SK-N-SH (cell line): ENCODE measurements at regions not wholly inside any gene's neighbourhood (a gene's known extent, or its start where the extent isn't known, plus 50 kb on each side); places are given as distances from the start of the nearest gene placed in this dataset.

Experiments
- CTCF ChIA-PET: fragments of 300-600, 350-600 bp; formaldehyde crosslinking; extraction: SDS; loops from one replicate; lab custom pipeline; 2021; lab: Yijun Ruan, JAX
- POLR2A ChIA-PET: fragments of 350-600 bp; sonication (Branson Sonifier 250); formaldehyde crosslinking; extraction: SDS; loops from one replicate; lab custom pipeline; 2020; ENCODE audit warnings: antibody characterized with exemption, inconsistent platforms; lab: Yijun Ruan, JAX
- DNase-seq: peaks from one replicate; pipeline ENCODE4 v3.0.0; 2012
- H2AFZ ChIP-seq: fragments of 200-600 bp; sonication (generic); 2 replicates; pipeline ENCODE4 v1.8.1; 2016; ENCODE audit warnings: antibody characterized with exemption, mild to moderate bottlenecking, low read depth
- H3F3A ChIP-seq: fragments of 200-600 bp; sonication (generic); replicated peaks from 2 replicates; pipeline ENCODE3; 2016; ENCODE audit warnings: antibody characterized with exemption, mild to moderate bottlenecking; ENCODE audit not compliant: insufficient read depth
- H3K27ac ChIP-seq, 2 experiments: fragments of 200-500 bp in 1 of 2; fragments of 200-600 bp in 1 of 2; sonication (Bioruptor generic) in 1 of 2; sonication (generic), shearing (Covaris generic) in 1 of 2; 2 replicates each; pipeline versions ENCODE4 v1.5.1 to v1.6.1; 2014 to 2016; ENCODE audit warnings: low read depth in 2 of 2, inconsistent platforms in 1 of 2, low read length in 1 of 2, mild to moderate bottlenecking in 1 of 2, mixed read lengths in 1 of 2
- H3K27me3 ChIP-seq: fragments of 200-600 bp; sonication (generic), shearing (Covaris generic); 2 replicates; pipeline ENCODE4 v1.6.1; 2016; ENCODE audit warnings: mixed run types; ENCODE audit not compliant: insufficient read depth
- H3K36me3 ChIP-seq, 2 experiments: fragments of 200-500 bp in 1 of 2; fragments of 200-600 bp in 1 of 2; sonication (Bioruptor generic) in 1 of 2; sonication (generic) in 1 of 2; replicated peaks in 1 of 2; 2 replicates each; pipeline versions ENCODE3 to v1.5.1; 2014 to 2016; ENCODE audit warnings: low read length in 1 of 2, mild to moderate bottlenecking in 1 of 2; ENCODE audit not compliant: insufficient read depth in 2 of 2, control insufficient read depth in 1 of 2
- H3K4me1 ChIP-seq, 2 experiments: fragments of 200-500 bp in 1 of 2; fragments of 200-600 bp in 1 of 2; sonication (Bioruptor generic) in 1 of 2; sonication (generic), shearing (Covaris generic) in 1 of 2; 2 replicates each; pipeline versions ENCODE4 v1.5.1 to v1.6.1; 2014 to 2016; ENCODE audit warnings: low read depth in 1 of 2, low read length in 1 of 2, mixed run types in 1 of 2; ENCODE audit not compliant: insufficient read depth in 2 of 2, control insufficient read depth in 1 of 2
- H3K4me2 ChIP-seq: fragments of 200-600 bp; sonication (generic), shearing (Covaris generic); 2 replicates; pipeline ENCODE4 v1.6.1; 2017; ENCODE audit warnings: mixed run types
- H3K4me3 ChIP-seq, 2 experiments: fragments of 200-500 bp in 1 of 2; fragments of 200-600 bp in 1 of 2; sonication (Bioruptor generic) in 1 of 2; sonication (generic), shearing (Covaris generic) in 1 of 2; 2 replicates each; pipeline versions ENCODE4 v1.5.1 to v1.8.1; 2014 to 2016; ENCODE audit warnings: low read depth in 2 of 2, inconsistent platforms in 1 of 2, low read length in 1 of 2, mild to moderate bottlenecking in 1 of 2, mixed read lengths in 1 of 2, moderate library complexity in 1 of 2
- H3K79me2 ChIP-seq: fragments of 200-600 bp; sonication (generic); 2 replicates; pipeline ENCODE4 v1.8.1; 2017; ENCODE audit warnings: mild to moderate bottlenecking; ENCODE audit not compliant: insufficient read depth
- H3K9ac ChIP-seq: fragments of 200-600 bp; sonication (generic); 2 replicates; pipeline ENCODE4 v1.6.1; 2017; ENCODE audit warnings: mixed run types
- H3K9me2 ChIP-seq: fragments of 200-600 bp; sonication (generic); 2 replicates; pipeline ENCODE4 v1.6.1; 2017; ENCODE audit warnings: mixed run types
- H3K9me3 ChIP-seq: fragments of 200-600 bp; sonication (generic); 2 replicates; pipeline ENCODE4 v1.6.1; 2017; ENCODE audit warnings: mixed run types, mild to moderate bottlenecking, moderate library complexity
- H4K20me1 ChIP-seq: fragments of 200-600 bp; sonication (generic); 2 replicates; pipeline ENCODE4 v1.6.1; 2017; ENCODE audit warnings: mild to moderate bottlenecking, mixed run types; ENCODE audit not compliant: insufficient read depth
- CHD2 ChIP-seq: fragments of 150-350 bp; IDR thresholded peaks from 2 replicates; pipeline ENCODE4 v1.6.1; 2018; ENCODE audit warnings: low read length; ENCODE audit not compliant: partially characterized antibody
- ELF1 ChIP-seq: IDR thresholded peaks from 2 replicates; pipeline ENCODE4 v1.4.0; 2012
- EP300 ChIP-seq, 2 experiments: IDR thresholded peaks; 2 replicates each; pipeline versions ENCODE4 v1.4.0 to v1.6.1; 2012; ENCODE audit warnings: borderline replicate concordance in 1 of 2, low read depth in 1 of 2, low read length in 1 of 2
- EZH2phosphoT487 ChIP-seq: fragments of 200-600 bp; sonication (generic); IDR thresholded peaks from 2 replicates; pipeline ENCODE4 v1.6.1; 2017; ENCODE audit warnings: low read depth, mixed run types, mild to moderate bottlenecking, antibody characterized with exemption, moderate library complexity, borderline replicate concordance
- GABPA ChIP-seq: IDR thresholded peaks from 2 replicates; pipeline ENCODE4 v1.4.0; 2012; ENCODE audit warnings: low read depth, mild to moderate bottlenecking
- GATA2 ChIP-seq: sonication (generic); formaldehyde crosslinking; IDR thresholded peaks from 2 replicates; pipeline ENCODE4 v1.5.0; 2020; ENCODE audit warnings: mild to moderate bottlenecking, missing genetic modification reagents
- IRF3 ChIP-seq: fragments of 150-350 bp; IDR thresholded peaks from 2 replicates; pipeline ENCODE4 v1.6.1; 2016; ENCODE audit warnings: mild to moderate bottlenecking, low read depth, low read length
- MXI1 ChIP-seq: IDR thresholded peaks from 2 replicates; pipeline ENCODE4 v1.6.1; 2012; ENCODE audit warnings: mild to moderate bottlenecking, low read depth, low read length, improper control_type of control experiment
- RAD21 ChIP-seq: IDR thresholded peaks from 2 replicates; pipeline ENCODE4 v1.6.1; 2012; ENCODE audit warnings: mild to moderate bottlenecking, low read length
- RCOR1 ChIP-seq: fragments of 150-350 bp; IDR thresholded peaks from 2 replicates; pipeline ENCODE4 v1.6.1; 2017; ENCODE audit warnings: antibody characterized with exemption, low read length
- REST ChIP-seq: IDR thresholded peaks from 2 replicates; pipeline ENCODE4 v1.6.1; 2012; ENCODE audit warnings: mild to moderate bottlenecking, low read depth, low read length, moderate library complexity
- SIN3A ChIP-seq: IDR thresholded peaks from 2 replicates; pipeline ENCODE4 v1.6.1; 2012; ENCODE audit warnings: low read depth, mild to moderate bottlenecking, low read length, moderate library complexity, borderline replicate concordance
- SMC3 ChIP-seq: IDR thresholded peaks from 2 replicates; pipeline ENCODE4 v1.6.1; 2012; ENCODE audit warnings: low read depth, low read length, improper control_type of control experiment
- TCF12 ChIP-seq: IDR thresholded peaks from 2 replicates; pipeline ENCODE4 v1.4.0; 2012
- YY1 ChIP-seq: IDR thresholded peaks from 2 replicates; pipeline ENCODE4 v1.4.0; 2012; ENCODE audit warnings: low read depth, mild to moderate bottlenecking
- WGBS: methylation state at CpG from one replicate; pipeline ENCODE4 v1.1.6; 2017; ENCODE audit warnings: low lambda C conversion rate; 5-methylcytosine and 5-hydroxymethylcytosine counted together
- TF ChIP-seq, protein P1 (sequence below): IDR thresholded peaks from 2 replicates; pipeline ENCODE4; 2012

DNA sequence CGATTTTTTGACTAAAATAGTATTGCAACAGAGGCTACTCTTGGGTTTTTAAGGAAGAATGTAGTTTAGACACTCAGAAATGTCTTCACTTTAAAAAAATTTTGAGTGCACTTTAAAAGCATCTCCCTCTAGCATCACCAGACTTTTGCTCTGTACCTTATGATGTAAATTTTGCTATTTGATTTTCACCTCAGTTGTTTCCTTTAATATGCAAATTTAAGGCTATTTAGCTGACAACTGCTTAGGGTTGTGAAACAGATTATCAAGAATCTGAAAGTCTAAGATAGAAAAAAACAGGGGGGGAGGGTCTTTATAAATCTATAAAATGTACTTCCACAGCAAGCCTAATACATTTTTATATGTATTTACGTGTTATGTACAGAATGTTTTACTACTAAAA lies 92.9 kb upstream of the USP38 start:
- Histone ChIP-seq H3K27ac (no peak overlapping the region), H3K36me3 (no peaks in the 10 kb centered on the region), H3K4me3 (no peak overlapping the region), H3F3A (no peaks in the 10 kb centered on the region), H3K9me3 (no peaks in the 10 kb centered on the region), H3K4me2 (no peak overlapping the region), H3K9me2 (no peaks in the 10 kb centered on the region), H3K79me2 (no peaks in the 10 kb centered on the region), H4K20me1 (no peaks in the 10 kb centered on the region), H3K27me3 (no peaks in the 10 kb centered on the region), H2AFZ (no peak overlapping the region), H3K9ac (no peak overlapping the region), H3K4me1 (no peaks in the 10 kb centered on the region)
- POLR2A ChIA-PET, result no interaction called here
- DNase-seq, result no peak
- 30% methylated on average over 2 of the region's 2 CpGs for WGBS
- no peak for TF ChIP-seq REST
- TF ChIP-seq, protein P1, sequence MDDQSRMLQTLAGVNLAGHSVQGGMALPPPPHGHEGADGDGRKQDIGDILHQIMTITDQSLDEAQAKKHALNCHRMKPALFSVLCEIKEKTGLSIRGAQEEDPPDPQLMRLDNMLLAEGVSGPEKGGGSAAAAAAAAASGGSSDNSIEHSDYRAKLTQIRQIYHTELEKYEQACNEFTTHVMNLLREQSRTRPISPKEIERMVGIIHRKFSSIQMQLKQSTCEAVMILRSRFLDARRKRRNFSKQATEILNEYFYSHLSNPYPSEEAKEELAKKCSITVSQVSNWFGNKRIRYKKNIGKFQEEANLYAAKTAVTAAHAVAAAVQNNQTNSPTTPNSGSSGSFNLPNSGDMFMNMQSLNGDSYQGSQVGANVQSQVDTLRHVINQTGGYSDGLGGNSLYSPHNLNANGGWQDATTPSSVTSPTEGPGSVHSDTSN, result no peak
- no peak for TF ChIP-seq MXI1
- no peak for TF ChIP-seq YY1
- no peak for TF ChIP-seq SIN3A
- no peak for TF ChIP-seq ELF1
- no peak for TF ChIP-seq TCF12
- TF ChIP-seq CHD2, result no peak
- no peak for TF ChIP-seq GATA2
- TF ChIP-seq RCOR1, result no peak
- TF ChIP-seq EZH2phosphoT487, result no peak
- no peak for TF ChIP-seq GABPA
- no peak for TF ChIP-seq EP300 (IDR thresholded peaks at IDR 0.05; ENCODE audit: borderline replicate concordance in 1 of 2, low read depth in 1 of 2, low read length in 1 of 2)
- TF ChIP-seq IRF3, result no peak
- no peak for TF ChIP-seq RAD21
- TF ChIP-seq SMC3, result no peak
- CTCF ChIA-PET, result no interaction called here
